Stimulated activated CD4-positive, alpha-beta T cell treated with anti-CD3 and anti-CD28 coated beads, Interleukin-4, amount 100 ng/mL, for 48 hours (primary cell): ENCODE measurements at regions not wholly inside any gene's neighbourhood (a gene's known extent, or its start where the extent isn't known, plus 50 kb on each side); places are given as distances from the start of the nearest gene placed in this dataset.
"Not testable (repeated sequence)": the region's sequence is repeated elsewhere in the genome, so short reads cannot be mapped to it uniquely, and the experiment has no call there.

Experiments used
- DNase-seq, 2 donors: peaks; one replicate each; pipeline ENCODE4 v3.0.0-alpha.2; 2020; ENCODE audit warnings: low read depth in 2 of 2

GRCh38 chr16:85220964-85221731 is 108.9 kb upstream of the CIBAR2 start:
- no peak for DNase-seq

DNA sequence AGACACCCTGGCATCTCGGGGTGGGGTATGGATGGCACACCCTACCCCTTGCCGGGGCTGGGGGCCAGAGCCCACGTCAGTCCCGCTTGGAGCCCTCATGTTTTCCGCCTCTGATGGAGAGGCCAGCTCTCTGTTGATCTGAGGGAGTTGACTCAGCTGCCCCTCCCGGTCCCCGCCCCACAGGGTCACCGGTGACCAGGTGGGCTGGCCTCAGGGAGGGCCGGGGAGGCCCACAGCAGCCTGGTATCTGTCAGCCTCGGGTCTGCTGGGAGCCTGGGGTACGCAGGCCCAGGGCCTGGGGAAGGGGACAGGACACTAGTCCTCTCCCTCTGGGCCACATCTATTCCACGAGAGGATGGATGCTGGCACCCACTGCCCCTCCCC is 109.5 kb upstream of the CIBAR2 start:
- DNase-seq: no peak

DNA sequence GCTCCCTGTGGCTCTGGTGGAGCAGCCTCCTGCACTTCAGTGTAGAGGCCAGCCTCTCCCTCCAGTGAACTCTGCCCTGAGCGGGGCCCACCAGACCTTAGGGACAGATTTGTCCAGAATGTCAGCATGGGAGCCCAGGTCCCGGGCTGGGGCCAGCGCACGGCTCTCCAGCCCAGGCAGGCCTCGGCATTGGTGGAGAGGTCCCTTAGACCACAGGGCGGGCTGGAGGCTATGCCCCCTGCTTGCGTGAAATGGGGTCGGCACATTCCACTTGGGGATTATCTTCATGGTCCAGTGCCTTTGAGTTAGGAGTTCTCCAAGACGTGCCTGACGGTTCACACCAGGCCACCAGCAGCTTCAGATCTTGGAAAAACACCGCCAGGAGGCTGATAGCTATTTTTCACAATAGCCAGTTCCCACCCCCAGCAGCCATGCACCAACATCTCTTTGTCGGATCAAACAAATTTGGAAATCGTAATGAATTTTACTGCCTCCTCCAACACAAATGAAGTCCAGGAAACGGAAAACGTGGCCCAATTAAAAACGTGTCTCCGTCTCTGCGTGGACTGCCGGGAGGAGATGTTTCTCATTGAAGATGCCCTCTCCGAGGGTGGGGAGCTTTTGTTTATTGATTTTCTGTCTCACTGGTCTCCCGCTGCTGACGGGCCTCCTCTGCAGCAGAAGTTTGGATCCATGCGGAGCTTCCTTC is 110.0 kb upstream of the CIBAR2 start:
- no peak for DNase-seq

DNA sequence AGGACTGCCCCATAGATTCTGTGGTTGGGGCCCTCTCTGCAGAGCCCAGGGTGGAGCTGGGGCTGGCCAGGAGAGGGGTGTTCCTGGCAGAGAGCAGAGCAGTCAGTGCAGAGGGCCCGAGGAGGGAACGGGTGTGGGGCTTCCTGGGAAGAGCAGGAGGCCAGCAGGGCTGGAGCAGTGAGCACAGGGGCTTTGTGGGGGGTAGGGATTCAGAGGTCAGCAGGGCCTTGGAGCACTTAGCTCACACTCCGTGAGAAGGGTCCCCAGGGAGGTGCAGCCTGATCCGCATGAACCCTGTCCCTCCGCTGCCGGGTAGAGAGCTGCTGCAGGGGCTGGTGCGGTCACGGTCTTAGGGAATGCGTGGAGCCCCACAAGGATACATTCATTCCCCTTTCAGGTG is 113.0 kb upstream of the CIBAR2 start:
- DNase-seq: no peak

DNA sequence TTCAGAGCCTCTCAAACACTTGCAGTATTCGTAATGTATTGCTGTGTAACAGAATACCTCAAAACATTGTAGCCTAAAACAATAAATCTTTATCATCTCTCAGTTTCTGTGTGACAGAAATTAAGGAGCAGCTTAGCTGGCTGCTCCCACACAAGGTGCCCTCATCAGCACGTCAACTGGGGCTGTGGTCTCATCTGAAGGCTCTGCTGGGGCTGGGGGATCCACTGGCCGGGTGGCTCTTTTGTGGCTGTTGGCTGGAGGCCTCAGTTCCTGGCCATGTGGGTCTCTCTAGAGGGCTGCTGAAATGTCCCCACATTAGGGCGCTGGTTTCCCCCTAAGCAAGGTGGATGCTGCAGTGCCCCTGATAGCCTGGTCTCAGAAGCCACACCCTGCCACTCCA is 113.4 kb upstream of the CIBAR2 start:
- DNase-seq: no peak

GRCh38 chr16:85227084-85227945 is 115.0 kb upstream of the CIBAR2 start:
- no peak for DNase-seq

DNA sequence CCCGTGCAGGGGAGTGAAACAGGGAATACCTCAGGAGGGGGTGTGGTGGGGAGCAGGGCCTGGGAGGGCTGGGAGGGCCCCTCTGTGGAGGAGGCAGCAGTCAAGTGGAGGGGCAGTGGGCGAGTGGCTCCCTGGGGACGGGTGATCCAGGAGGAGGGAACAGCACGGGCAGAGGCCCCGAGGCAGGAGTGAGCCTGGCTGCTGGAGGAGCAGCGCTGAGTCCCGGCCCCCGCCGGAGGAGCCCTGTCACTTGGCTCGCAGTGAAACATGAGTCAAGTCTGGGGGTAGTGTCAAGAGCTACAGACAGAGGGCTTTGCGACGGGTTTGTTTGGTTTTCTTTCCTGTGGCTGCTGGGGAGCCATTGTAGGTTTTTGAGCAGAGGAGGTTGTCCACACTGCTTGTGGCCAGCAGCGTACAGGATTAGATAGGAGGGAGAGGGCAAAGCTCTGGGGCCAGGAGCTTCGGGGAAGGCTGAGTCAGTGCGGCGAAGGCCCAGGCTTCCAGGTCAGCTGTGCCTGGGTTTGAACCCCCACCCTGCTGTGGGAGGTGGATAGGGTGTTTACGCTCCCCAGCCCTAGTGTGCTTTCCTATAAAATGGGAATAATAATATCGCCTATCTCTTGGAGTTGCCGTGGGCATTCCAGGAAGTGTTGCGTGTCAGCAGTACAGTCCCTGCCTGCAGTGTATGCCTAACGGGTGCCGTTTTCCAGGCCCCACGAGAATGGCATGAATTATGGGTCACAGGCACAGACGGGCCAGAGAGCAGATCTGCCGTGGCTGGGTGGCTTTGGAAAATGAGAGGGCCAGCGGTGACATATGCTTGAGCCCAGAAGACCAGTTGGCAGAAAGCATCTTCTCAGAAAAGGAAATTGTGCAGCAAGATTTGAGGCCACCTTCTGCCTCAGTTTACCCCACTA is 115.9 kb upstream of the CIBAR2 start:
- DNase-seq: no peak

- DNase-seq: no peak
These were observed 116.7 kb upstream of the CIBAR2 start for GRCh38 chr16:85228970-85229430.

DNA sequence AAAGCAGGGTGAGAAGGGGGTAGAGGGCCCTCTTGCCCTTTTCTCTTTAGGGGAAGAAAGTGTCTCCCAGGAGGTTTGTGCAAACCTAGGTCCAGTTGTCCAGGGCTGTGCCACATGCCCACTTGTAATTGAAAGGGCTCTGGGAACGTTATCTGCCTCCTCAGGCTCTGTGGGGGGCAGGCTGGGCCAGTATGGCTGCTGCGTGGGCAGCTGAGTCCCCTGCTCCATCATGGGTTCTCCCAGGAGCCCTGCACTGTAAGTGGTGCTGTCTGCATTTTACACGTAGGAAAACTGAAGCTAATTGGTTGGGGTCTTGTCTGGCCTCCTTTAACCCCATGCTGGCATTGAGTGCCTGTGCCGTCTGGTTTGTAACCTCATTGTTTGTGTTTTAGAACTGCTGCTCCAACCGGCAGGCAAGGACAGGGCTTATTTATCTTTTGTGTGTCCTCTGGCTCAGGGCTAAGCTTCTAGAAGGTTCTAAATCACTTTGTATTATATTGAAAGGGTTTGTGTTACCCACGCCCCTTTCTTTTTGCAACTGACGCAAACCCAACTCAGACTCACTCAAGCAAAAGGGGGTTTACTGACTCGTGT is 117.7 kb upstream of the CIBAR2 start:
- DNase-seq: no peak

- not testable (repeated sequence) for DNase-seq
These were observed 118.6 kb upstream of the CIBAR2 start for GRCh38 chr16:85230764-85231383.

DNA sequence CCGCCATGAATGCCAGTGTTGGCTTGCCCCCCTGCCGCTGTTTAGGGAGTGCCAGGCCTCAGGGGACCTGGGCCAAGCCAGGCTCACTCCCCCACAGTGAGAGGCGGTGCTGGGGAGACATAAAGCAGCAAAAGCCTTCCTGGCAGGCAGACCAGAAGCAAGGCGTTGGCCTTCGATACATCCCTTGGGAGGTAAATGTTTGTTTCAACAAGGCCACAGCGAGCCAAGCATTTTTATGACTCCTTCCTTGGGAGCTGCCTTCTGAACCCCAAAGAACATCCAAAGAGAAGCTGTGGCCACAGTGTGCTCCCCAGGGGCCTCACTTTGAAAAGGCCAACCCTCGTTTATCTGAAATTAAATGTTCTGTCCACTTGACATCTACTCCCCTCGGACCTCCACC is 119.7 kb upstream of the CIBAR2 start:
- DNase-seq: no peak

- no peak for DNase-seq
These were observed 120.3 kb upstream of the CIBAR2 start for GRCh38 chr16:85232369-85233142.

GRCh38 chr16:85233516-85233915 is 121.2 kb upstream of the CIBAR2 start:
- DNase-seq: no peak

GRCh38 chr16:85234310-85235204 is 122.3 kb upstream of the CIBAR2 start:
- no peak for DNase-seq

GRCh38 chr16:85235991-85236817 is 123.9 kb upstream of the CIBAR2 start:
- no peak for DNase-seq

DNA sequence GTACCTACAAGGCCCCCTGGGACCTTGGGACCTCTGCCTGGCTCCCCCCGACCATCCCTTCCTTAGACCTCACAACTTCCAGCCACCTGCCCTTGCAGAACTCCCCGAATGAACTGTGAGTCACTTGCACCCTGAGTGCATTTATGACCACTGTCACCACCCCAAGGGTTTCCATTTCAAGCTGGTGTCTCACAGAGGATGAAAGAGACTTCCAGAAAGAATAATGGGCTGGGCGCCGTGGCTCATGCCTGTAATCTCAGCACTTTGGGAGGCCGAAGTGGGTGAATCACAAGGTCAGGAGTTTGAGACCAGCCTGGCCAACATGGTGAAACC is 124.5 kb upstream of the CIBAR2 start:
- DNase-seq: no peak

DNA sequence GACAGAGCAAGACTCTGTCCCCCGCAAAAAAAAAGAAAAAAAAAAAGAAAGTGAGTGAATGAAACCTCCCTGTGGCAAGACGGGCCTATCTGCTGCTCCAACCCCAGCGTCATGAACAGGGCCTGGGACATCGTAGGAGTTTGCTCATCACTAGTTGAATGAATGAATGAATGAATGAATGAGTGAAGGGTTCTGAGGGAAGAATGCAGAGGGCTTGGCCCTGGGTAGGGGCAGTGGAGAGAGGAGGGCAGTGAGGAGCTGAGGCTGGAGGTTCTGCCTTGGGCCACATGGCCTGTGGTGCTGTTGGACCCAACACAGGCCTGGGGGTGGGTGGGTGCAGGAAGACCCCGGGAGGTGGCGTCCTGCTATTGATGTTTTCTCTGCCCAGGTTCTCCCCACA is 125.5 kb upstream of the CIBAR2 start:
- no peak for DNase-seq

- DNase-seq: no peak
These were observed 126.0 kb upstream of the CIBAR2 start for GRCh38 chr16:85238233-85238647.
